T-helper 1 cell treated with Interleukin-12 subunit alpha and Interleukin-12 subunit beta and Interleukin-4 antibody, amounts not matched to agents 30 ng/mL and 1 ng/mL, for 36 hours (primary cell): ENCODE measurements at regions not wholly inside any gene's neighbourhood (a gene's known extent, or its start where the extent isn't known, plus 50 kb on each side); places are given as distances from the start of the nearest gene placed in this dataset.

Experiments used
- intact Hi-C: fragments of 100-400 bp; cut with micrococcal nuclease; formaldehyde crosslinking; loops from one replicate; pipeline ENCODE4 v1.15.1; 2024

DNA sequence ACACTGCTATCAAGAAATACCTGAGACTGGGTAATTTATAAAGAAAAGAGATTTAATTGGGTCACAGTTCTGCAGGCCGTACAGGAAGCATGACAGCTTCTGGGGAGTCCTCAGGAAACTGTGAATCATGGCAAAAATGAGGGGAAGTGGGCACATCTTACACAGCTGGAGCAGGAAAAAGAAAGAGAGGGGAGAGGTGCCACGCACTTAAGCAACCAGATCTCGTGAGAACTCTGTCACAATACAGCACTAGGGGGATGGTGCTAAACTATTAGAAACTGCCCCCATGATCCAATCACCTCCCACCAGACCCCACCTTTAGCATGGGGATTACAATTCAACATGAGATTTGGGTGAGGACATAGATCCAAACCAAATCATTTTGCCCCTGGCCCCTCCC lies 105.5 kb upstream of the CPLX2 start:
- intact Hi-C loops: no loop called here

DNA sequence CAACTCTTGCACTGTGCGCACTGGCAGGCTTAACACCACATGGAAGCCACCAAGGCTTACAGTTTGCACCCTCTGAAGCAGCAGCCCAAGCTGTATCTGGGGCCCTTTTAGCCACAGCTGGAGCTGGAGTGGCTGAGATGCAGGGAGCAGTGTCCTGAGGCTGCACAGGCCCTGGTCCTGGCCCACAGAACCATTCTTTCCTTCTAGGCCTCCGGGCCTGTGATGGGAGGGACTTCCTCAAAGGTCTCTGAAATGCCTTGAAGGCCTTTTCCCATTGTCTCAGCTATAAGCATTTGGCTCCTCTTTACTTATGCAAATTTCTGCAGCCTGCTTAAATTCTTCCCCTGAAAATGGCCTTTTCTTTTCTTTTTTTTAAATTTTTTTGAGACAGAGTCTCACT lies 104.4 kb upstream of the CPLX2 start:
- intact Hi-C loops: no loop called here

DNA sequence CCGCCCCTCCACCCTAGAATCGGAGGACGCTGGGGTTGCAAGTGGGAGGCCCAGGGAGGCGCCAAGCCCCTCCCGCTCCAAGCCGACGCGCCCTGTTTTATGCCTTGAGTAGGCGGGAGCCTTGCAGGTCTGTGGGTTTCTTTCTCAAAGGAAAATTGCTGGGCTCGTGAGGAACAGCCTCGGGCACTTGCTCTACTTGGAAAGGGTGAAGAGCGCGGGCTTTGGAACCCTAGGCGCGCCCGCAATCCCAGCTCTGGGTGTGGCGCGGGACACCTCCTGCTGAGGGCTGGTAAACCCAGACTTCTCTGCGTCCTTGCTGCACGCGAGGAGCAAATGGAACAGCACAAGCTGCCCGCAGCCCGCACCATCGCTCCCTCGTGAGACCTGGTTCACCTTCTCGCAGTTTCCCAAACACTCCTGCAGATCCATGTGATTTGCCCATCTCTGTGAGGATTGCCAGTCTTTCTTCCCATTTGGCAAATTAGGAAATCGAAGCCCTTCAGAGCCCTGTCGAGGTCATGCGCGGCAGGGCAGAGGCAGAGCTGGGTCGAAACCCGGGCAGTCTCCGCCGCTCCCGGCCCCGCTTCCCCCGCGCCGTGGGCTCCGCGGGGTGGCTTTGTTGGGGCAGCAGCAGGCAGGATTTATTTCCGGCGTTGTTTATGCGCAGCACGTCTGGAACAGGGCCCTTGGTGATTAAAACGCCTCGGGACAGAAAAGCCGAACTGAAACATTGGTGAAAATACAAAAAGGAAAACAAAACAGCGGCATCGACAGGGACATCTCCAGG lies 98.4 kb upstream of the CPLX2 start:
- intact Hi-C loops: no loop called here

DNA sequence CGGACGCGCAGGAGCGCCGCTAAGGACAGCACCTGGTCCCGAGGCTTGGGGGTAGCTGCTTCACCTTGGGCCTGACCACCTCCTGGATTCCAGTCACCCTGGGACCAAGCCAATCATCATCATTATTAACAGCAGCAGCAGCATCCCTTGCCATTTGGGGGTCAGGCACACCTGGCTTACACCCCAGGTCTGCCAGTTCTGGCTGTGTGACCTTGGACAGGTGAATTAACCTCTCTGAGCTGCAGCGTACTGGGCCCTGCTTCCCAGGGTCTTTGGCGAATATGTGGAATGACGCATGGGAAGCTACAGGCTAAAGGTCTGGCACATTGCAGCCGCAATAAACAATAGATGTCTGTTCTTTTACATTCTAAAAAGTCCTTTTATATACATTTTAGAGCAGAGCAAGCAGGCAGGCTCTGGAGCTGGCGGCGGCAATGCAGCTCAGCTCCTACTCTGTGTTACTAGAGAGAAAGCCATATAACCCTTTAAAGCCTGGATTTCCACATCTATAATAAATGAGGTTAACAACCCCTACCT lies 97.8 kb upstream of the CPLX2 start:
- intact Hi-C loops: no loop called here

DNA sequence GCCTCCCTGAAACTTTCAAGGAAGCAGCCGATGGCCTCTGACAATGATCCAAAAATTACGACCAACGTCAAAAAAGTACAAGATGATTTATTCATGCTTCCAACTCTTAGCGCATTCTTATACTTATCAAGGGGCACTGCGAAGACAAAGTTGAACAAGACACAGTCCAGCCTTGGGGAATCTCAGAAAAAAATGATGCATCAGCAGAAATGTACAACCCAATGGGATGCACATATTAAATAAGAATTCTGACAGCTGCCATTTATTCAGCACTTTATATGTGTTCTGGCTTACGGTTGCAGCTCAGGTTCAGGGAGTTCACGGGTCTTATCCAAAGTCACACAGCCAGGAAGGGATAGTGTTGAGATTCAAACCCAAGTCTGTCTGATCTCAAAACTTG lies 96.0 kb upstream of the CPLX2 start:
- intact Hi-C loops: no loop called here

DNA sequence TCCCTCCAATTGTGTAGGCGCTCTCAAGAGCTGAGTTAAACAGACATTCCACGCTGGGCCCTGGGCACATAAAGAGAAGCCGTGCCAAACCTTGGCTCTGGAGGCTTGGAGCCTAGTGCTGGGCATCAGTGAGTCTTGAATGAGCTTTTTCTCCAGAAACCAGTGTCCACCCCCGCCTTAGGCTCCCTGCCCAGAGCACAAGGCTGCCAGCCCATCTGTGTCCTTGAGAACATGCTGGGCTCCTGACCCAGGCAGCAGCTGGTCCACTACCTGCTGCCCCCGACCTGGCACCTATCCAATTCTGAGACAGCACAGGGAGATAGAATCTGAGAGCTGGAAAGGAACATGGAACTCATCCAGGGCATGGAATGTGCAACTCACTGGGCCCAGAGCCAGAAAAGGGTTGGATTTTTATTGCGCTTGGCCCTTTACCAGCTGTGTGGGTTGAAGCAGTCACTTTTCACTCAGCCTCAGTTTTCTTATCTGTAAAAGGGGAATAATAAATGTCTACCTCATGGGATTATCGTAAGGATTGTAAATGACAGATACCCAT lies 92.4 kb upstream of the CPLX2 start:
- intact Hi-C loops: no loop called here

DNA sequence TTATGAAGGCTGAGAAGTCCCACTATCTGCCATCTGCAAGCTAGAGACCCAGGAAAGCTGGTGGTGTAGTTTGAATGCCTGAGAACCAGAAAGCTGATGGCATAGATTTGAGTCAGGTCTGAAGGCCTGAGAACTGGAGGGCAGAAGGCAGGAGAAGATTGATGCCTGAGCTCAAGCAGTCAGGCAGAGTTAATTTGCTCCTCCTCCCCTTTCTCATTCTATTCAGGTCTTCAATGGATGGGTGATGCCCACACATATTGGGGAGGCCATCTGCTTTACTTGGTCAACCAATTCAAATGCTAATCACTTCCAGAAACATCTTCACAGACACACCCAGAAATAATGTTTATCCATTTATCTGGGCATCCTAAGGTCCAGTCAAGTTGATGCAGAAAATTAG lies 87.6 kb upstream of the CPLX2 start:
- intact Hi-C loops: no loop called here

DNA sequence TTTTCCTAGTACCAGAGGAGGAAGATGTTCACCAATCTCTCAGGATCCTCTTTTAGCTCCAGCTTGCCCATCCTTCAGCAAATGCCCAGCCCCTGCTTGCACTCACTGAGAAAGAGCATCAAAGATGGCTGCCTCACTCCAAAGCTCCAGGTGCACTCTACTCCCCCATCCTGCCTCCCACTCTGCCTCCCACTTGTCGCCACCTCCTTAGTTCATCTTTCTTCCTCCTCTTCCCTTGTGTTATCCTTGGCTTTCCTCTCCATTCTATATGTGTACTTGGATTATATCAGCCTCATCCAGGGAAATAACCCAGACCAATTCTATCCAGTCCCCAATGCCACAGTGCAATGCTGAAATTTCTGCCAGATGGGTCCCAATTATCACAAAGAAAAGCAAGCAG lies 87.1 kb upstream of the CPLX2 start:
- intact Hi-C loops: no loop called here

DNA sequence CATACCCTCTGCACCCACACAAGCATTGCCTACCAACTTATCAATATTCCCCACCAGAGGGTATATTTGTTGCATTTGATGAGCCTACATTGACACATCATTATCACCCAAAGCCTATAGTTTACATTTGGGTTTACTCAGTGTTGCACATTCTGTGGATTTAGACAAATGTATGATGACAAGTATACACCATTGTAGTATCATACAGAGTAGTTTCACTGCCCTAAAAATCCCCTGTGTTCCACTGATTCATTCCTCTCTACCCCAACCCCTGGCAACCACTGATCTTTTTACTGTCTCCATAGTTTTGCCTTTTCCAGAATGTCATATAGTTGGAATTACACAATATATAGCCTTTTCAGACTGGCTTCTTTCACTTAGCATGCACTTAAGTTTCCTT lies 85.7 kb upstream of the CPLX2 start:
- intact Hi-C loops: no loop called here

DNA sequence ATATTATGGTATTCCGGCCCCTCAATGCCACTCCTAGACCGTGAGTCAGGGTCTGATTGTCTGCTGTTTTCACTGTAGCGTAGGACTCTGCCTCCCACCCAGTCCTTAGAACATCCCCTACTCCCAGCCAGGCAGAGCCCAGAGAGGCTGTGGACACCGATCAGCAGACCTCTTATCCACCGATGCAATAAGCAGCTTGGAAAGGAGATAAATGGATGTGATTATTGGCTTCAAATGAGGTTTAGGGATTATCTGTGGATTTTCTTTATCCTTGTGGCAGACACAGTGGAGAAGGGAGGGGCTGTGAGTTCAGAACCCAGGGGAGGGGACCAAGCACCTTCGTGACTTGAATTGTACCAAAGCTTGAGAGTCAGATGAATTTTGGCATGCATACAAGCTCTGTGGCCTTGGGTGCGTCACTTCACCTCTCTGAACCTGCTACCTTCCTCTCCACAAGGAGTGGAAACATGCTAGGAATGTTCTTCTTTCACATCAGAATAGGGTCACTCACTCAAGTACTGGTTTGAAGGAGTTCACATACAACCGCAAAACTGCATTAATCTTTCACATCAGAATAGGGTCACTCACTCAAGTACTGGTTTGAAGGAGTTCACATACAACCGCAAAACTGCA lies 83.1 kb upstream of the CPLX2 start:
- intact Hi-C loops: no loop called here

DNA sequence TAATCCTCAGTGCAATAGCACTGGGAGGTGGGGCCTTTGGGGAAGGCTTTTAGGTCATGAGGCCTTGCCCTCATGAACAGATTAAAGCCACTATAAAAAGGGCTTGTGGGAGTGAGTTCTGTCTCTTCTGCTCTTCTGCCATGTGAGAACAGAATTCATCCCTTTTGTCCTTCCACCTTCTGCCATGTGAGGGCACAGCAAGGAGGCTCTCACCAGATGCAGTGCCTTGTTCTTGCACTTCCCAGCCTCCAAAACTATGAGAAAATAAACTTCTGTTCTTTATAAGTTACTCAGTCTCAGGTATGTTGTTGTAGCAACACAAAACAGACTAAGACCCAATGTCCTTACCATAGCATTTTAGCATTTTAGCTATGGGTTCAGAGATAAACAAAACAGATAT lies 81.7 kb upstream of the CPLX2 start:
- intact Hi-C loops: no loop called here

DNA sequence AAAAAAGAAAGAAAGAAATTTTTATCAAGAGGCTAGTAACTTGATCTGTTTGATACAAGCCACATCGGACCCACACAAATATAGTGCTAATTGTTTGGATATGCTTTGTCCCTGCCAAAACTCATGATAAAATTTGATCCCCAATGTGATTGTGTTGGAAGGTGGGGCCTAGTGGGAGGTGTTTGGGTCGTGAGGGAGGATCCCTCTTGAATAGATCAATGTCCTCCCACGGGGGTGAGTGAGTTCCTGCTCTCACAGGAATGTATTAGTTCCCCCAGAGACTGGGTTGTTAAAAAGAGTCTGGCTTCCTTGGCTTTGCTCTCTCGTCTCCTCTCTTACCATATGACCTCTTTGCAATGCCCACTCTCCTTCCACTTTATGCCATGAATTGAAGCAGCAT lies 80.6 kb upstream of the CPLX2 start:
- intact Hi-C loops: no loop called here

DNA sequence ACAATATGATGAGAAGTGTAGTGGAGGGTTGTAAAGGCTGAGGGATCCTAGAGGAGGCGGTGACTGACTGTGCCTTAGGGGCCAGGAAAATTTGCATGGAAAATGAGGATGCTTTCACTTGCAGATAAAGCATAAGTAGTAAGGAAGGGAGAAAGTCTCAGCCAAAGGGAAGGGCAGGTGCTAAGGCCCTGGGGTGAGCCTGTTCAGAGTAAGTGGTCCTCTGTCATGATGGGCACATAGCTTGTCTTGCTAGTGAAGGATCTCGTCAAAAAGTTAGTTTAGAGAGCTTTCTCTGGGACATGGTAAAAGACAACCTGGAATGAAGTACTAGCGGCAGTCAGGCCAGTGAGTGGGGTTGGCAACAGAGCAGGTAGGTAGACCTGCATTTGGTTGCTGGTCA lies 75.4 kb upstream of the CPLX2 start:
- intact Hi-C loops: loop anchor here (5.0 kb wide), 1 partner anchor 101 kb away; no protein-coding TSS in a partner anchor

DNA sequence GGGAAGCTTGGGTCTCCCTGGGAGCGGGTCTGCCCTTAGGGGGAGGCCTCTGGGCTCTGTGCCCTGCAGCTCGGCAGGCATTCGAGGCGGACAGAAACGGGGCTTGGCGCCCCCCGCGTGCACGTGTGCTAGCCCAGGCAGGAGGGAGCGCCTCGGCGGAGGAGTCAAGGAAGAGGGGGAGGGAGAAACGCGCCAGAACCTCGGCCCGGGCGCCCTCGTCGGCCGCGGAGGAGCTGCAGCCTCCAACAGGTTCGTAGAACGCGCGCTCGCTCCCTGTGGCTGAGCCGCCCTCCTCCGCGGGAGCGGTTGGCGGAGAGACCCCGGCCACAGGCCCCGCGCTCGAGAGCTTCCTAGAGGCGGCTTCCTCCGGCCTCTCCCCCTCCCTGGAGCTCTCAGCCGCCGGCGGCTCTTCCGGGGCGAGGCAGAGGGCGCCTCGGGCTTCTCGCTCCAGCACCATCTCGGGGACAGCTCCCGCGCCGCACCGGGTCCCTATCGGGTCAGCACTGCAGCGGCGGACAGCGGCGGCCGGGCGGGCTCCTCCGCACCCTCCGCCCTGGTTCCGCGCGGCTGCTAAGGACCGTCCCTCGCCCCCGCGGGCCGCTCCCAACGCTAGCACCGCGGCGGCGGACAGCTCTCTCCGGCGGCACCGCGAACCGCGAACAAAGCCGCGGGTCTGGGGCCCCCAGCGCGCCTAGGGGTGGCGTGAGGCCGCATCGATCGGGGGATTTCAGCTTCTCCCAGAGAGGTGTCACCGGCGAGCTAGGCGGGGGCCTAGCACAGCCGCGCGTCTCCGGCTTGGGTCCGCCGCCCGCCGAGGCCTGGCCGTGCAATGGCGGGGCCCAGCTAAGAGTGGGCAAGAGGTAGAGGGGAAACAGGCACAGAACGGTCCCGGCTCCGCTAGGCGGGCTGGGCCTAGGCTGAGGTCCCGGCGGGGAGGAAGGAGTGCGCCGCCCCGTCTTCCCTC lies 74.6 kb upstream of the CPLX2 start:
- intact Hi-C loops: loop anchor here (1.0 to 5.0 kb wide), 2 partner anchors 74 to 100 kb away; partner anchors contain the start of gene CPLX2

DNA sequence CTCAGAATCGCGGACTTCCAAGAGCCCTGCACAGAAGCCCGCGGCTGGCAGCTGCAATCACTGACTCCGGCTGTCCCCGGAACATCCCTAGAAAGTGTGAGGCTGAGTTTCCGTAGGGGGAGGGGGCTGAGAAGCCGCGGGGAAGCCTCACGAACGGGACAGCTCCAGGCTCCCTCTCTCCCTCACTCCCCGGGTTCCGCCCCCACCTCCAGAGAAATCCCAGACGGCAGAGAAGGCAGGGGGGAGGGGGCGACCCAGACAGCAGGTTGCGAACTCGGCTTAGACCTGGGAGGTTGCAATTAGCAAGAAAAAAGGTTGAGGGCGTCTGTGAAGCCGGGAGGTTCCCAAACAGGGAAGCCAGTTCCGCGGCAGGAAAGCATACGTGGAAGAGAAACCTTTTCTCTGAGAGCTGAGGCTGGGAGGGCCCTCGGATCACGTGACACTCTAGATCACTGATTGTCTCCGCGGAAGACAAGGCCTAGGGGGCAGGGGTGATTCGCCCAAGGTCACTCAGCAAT lies 73.8 kb upstream of the CPLX2 start:
- intact Hi-C loops: loop anchor here (1.0 to 5.0 kb wide), 2 partner anchors 74 to 100 kb away; partner anchors contain the start of gene CPLX2

DNA sequence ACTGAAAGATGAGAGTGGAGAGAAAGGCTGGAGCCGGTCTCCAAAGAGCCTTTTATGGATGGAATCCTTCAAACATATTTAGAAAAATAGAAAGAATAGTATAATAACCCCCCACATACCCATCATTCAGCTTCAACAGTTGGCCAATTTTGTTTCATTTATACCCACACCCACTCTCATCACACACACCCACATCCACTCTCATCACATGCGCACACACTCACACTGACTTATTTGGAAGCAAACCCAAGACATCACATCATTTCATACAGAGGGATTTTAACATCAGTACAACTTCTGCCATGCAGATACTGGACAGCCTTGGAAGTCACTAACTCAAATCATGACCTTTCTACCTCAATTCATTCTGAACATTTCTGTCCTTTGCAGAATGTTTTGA lies 72.8 kb upstream of the CPLX2 start:
- intact Hi-C loops: loop anchor here (5.0 kb wide), 1 partner anchor 99 kb away; no protein-coding TSS in a partner anchor

DNA sequence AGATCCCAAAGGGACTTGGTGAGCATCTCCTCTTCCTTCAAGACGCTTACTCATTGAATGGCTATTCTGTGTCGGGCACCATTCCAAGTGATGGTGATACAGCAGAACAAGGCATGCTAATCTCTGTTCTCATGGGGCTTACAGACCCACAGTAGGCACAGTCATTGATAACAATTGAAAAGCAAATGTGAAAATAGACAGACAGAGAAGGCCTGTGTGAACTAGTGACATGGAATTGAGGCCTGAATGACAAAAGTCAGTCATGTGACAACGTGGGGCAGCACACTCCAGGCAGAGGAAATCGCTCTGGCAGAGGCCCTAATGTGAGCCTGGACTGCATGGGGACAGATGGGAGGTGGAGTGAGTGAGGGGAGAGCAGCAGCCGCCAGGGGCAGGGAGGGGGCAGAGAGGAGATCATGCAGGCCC lies 70.7 kb upstream of the CPLX2 start:
- intact Hi-C loops: no loop called here

DNA sequence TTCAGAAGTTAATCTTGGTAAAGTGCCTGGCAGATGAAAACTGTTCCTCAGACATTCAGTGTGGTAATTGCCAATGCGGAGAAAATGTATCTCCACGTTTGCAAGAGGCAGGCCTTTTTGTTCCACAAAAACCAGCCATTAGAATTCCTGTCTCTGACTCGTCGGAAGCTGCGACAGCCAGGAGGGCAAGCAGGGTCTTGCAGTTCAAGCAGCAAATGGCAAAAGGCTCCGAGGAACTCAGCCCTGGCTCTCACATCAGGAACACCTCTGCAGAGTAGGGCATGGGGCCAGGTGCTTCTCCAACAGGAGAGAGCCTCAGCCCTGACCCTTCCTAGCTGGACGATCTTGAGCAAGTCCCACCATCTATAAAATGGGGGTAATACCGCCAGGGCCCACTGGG lies 69.0 kb upstream of the CPLX2 start:
- intact Hi-C loops: no loop called here

DNA sequence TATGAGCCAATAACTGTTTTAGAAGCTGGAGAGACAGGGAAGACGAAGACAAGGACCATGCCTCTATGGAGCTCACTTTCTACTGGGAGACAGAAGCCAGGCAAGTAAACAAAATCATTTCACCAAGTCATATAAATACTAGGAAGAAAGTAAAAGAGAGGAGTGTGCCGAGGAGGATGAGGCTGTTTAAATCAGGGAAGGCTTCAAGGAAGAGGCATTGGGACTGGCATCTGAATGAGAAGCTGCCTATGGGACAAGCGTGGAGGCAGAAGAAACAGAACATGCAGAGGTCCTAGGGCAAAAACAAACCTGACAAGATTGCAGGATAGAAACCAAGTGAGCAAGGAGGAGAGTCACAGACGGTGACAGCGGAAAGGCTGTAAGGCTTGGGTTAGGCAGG lies 68.1 kb upstream of the CPLX2 start:
- intact Hi-C loops: no loop called here

DNA sequence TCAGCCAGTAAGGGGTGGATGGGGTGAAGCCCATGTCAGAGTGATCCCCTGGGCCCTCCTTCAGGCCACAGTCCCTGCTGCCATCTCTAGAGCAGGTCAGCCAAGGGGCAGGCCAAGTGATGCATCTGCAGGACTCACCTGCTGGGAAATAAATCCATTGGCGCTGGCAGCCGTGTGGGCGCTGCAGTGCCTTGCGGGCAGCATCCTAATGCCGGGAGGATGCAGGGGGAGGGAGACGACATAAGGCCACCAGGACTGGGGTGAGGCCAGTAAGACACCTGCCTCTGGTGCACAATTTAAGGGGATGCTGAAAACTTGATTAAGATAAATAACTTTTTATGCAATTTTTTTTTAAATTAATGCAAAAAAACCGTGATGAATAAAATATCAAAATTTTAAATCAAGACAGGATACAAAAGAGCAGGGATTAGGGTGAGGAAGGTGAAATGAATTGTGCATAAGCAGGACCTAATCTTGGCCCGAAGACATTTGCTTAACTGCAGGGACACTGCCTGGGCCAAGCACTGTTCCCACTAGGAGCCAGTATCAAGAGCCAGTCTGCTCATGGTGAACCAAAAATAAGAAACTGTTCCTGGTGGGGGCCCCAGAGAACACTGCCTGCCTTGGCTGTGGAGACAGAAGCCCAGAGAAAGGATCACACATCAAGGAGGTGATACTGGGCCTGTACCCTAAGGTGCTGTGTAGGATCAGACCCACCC lies 67.5 kb upstream of the CPLX2 start:
- intact Hi-C loops: no loop called here
